HG02870 (cell line): ENCODE measurements at regions not wholly inside any gene's neighbourhood (a gene's known extent, or its start where the extent isn't known, plus 50 kb on each side); places are given as distances from the start of the nearest gene placed in this dataset.
"Not testable (repeated sequence)": the region's sequence is repeated elsewhere in the genome, so short reads cannot be mapped to it uniquely, and the experiment has no call there.

Experiments used
- ATAC-seq: cut with Tn5 transposase; IDR thresholded peaks from one replicate; pipeline ENCODE4 v1.9.1; 2021; ENCODE audit warnings: mild to moderate bottlenecking, moderate library complexity; ENCODE audit not compliant: unreplicated experiment

DNA sequence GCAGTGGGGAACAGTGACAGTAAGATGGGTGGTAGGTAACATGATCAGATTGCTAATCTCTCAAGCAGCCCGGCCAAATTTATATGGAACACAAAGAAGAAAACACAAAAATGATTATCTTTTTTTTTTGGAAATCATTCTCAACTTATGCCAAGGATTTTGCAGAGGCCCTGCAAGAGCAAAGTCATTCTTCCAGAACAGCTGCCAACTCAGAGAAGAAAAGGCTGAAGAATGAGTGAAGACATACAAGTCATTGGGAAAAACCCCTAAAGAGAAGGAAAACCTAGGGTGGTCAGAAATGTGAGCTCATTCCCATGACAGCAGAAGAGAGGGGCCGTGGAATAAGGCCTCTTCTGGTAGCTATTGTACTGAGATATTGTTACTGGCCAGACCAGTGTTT, 246.7 kb downstream of the SHOX2 start:
- no peak for ATAC-seq

DNA sequence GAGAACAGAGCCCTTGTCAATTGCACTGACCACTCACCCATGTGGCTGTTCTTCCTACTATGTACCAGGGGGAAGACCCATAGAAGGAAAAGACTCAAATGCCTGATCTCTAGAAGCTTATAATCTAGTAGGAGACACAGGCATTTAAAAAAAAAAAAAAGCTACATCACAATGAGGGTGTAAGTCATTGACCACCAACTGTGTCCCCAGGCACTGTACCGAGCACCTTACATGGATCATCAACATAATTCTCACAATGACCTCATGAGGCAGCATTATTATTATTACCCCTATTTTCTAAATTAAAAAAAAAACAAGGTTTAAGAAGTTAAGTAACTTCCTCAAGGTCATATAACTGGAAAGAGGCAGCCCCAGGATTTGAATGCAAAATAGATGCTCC, 247.4 kb downstream of the SHOX2 start:
- ATAC-seq: no peak

GRCh38 chr3:157857440-157857839, 248.8 kb downstream of the SHOX2 start:
- ATAC-seq: no peak

DNA sequence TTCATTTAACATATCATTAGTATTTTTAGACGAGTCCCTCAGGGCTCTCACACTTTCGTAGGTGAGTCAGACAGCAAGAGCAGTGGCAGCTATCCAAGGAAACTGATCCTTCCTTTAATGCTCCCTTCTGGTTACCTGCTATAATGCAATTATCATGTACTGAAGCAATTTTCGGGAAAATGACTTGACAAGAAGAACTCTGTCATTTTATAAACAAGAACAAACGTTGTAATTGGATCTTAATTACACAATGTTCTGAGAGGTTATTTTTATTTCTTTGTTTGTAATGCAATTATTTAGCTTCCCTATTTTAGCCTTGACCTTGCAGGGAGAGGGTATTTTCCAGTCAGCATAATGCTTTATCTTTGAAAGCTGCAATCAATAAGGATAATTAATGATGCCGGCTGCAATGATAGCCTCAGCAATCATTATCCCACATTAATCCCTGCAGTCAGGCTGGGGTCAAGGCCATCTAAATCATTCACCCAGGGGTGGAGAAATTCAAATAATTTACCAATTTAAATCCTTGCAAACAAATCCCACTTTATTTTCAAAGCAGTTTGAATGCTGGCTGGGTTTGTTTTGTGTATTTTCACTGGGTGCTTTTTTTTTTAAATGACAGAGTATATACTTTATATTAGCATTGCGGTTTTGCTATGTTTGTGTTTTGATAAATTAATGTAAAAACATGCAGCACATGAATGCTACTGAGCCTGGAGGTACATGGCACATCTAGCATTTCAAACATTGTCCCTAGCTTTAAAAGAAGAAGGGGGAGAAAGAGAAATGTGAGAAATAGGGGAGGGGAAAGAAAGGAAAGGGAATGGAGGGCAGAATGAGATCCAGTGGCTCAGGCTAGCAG, 249.9 kb downstream of the SHOX2 start:
- ATAC-seq: no peak

DNA sequence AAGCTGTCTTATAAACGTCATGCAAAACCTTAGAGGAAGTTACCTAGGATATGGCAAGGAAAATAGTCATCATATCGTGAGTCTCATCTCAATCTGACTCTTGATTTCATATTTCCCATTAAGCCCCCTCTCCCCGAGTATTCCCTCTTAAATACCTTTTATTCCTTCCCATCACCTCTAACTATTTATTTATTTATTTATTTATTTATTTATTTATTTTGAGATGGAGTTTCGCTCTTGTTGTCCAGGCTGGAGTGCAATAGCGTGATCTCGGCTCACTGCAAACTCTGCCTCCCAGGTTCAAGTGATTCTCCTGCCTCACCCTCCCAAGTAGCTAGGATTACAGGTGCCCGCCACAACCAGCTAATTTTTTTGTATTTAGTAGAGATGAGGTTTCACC, 260.4 kb downstream of the SHOX2 start:
- not testable (repeated sequence) for ATAC-seq

DNA sequence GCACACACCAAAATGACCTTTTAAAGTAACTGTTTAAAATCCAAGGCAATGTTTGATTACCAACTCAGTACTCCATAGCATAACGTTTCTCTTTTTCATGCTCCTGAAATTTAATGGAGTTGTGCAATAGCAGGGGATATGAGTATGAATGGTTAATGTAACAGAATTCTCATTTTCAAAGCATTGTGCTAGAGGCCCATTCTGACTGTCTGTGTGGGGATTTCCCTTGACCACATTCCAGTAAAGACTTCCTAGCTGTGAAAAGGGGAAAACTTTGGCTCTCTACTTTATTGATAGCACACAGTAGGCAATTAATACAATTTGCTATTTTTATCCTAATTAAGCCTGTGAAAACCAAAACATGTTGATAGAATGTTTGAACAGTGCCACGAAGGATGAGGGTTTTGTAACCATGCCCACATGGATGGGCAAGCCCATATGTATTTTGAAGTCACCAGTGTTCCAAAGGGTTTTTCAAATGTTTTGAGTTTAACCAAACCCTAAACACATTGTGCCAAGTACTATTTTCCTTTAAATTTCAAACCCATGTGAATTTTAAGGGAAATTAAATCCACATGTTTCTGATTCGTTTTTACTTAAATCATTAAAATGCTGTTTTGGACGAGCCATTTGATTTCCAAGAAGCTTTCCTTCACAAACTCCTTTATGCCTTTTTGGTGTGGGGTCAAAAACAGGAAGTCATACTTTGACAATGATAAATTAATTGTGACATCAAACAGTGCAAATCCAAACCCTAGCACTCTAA, 261.2 kb downstream of the SHOX2 start:
- ATAC-seq: no peak

DNA sequence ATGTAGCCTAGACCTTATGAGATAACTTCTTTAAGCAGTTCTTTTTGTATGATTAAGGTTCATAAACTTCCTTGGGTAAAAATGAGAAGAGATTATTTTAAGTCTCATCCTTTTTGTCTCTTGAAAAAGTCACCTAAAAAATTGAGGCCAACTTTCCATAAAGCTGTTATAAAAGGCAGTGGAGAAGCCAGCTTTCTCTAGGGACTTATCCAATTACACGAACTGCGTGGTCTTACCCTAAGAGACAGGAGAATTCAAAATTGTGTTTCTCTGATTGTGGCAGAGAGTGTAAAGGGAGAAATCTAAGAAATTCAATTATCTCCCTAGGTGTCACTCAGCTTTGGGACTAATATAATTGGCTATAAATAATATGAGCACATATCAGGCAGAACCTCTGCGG, 262.0 kb downstream of the SHOX2 start:
- ATAC-seq: no peak

DNA sequence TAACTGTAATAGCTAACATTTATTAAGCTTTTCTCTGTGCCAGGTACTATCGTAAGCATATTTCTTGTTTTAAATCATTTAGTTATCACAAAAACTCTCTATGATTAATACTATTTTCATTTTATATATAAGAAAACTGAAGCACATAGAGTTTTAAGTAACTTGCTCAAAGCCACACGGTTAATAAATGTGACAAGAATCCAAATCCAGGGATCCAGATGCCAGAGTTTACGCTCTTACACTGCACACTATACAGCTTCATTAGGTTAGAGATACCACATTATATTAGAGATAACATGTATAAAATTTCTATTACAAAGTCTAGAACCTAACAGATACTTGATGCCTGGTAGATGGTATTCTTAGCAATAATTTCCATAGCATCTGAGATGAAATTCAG, 265.2 kb downstream of the SHOX2 start:
- ATAC-seq: no peak

- ATAC-seq: no peak
Measured at GRCh38 chr3:157840564-157840963, 265.7 kb downstream of the SHOX2 start.

GRCh38 chr3:157838457-157838856, 267.8 kb downstream of the SHOX2 start:
- ATAC-seq: no peak

- ATAC-seq: no peak
Measured at GRCh38 chr3:157837336-157837735, 268.9 kb downstream of the SHOX2 start.

- ATAC-seq: no peak
Measured at GRCh38 chr3:157836022-157836421, 270.2 kb downstream of the SHOX2 start.

- ATAC-seq: no peak
Measured at GRCh38 chr3:157832588-157832987, 273.6 kb downstream of the SHOX2 start.

GRCh38 chr3:157830556-157831236, 275.5 kb downstream of the SHOX2 start:
- no peak for ATAC-seq

DNA sequence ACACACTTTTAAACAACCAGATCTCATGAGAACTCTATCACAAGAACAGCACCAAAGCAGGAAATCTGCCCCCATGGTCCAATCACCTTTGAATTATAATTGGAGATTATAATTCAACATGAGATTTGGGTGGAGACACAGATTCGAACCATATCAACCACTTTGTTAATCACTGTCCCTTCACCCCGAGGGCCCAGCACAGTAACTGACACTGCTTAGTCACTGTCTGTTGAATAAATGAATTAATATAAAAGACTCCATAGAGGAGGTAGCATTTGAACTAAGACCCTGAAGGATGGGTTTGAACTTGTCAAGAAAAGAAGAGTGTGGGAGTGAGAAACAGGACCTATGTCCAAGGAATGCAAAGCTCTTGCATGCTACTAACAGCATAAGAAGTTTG, 276.4 kb downstream of the SHOX2 start:
- ATAC-seq: no peak

DNA sequence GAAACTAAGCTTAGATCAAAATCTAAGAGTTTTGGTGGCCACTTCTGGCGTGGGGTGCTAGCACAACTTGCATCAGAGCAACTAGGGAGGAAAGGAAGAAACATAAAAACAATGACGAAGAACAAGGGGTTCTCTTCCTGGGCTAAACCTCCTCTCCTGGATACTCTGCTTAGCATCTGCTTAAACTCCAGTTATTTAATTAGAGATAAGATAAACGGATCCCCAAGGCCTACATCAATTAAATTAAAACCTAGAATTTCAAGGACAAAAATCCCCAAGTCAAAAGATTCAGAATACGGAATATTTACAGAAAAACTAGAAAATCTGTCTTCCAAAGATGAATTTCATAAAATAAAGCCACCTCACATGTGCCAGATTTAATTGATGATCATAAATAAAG, 281.9 kb downstream of the SHOX2 start:
- no peak for ATAC-seq

GRCh38 chr3:157823050-157823449, 283.2 kb downstream of the SHOX2 start:
- ATAC-seq: no peak

DNA sequence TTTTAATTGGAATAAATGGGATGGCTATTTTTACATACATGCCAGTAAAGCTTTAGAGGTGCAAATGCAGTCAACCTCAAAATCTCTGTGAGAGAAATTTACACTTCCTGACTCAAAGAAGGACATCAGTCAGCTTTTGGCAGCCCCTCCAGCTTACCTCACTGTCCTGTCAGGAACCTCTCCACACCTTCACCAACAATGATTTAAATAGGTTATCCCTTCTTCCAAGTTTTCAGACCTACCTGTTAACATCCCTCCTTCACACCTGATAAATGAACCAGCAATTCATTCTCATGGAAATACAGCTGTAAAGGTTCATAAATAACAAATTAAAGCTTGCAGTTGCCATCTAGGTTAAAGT, 286.1 kb downstream of the SHOX2 start:
- ATAC-seq: no peak

- ATAC-seq: no peak
Measured at GRCh38 chr3:157819270-157820156, 286.7 kb downstream of the SHOX2 start.

DNA sequence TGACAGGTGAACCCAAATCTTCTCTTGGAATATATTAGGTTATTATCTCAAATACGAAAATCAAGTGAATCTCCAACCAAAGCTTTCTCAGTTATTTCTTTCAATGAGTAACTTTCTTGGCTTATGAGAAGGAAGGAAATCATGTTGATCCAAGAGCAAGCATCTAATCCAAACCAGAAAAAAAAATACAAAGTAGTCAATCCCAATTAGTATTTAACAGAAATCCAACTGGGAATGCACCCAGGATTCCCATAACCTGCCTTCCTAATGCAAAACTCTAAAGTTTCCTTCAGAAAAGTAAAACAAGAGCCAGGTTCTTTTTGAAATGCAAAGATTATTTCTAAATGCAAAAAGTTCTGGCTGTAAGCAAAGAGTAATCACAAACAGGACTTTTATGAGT, 289.3 kb downstream of the SHOX2 start:
- ATAC-seq: no peak

DNA sequence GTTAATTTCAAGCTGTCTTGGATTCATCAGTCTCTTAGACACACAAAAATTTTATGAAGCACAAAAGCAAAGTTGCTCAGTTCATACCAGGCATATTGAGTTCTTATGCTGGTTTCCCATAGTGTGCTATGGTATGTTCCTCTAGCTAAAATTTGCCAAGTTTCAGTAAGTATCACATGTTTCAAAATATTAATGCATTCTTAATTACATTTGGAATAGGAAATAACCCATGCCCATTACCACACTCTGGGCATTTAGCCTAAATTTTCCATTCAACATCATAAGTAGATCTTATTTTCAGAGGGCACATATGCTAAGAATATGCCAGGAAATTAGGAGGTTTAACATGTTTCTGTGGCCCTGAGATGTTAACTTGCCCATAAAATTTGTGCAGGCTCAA, 289.9 kb downstream of the SHOX2 start:
- no peak for ATAC-seq
